CD14-positive monocyte (primary cell): ENCODE measurements at regions not wholly inside any gene's neighbourhood (a gene's known extent, or its start where the extent isn't known, plus 50 kb on each side); places are given as distances from the start of the nearest gene placed in this dataset.

Source experiments
- DNase-seq, 3 donors: peaks; one replicate each; pipeline ENCODE4 v3.0.0-alpha.2; 2011 to 2022
- H2AFZ ChIP-seq: 2 replicates; pipeline ENCODE4 v1.6.0; 2012; ENCODE audit warnings: mild to moderate bottlenecking, low read depth, low read length, inconsistent platforms; ENCODE audit not compliant: insufficient read depth, poor library complexity, severe bottlenecking
- H3K27ac ChIP-seq, 2 donors: 1 replicate in 1 of 2; 2 replicates in 1 of 2; pipeline ENCODE4 v1.5.1; 2012 to 2013; ENCODE audit warnings: low read length in 2 of 2, control low read depth in 1 of 2, inconsistent platforms in 1 of 2, low read depth in 1 of 2, mild to moderate bottlenecking in 1 of 2
- H3K27me3 ChIP-seq, 2 donors: one replicate each; pipeline versions ENCODE4 v1.6.0 to v1.6.1; 2011 to 2013; ENCODE audit warnings: low read length in 2 of 2; ENCODE audit not compliant: control insufficient read depth in 2 of 2, insufficient read depth in 2 of 2
- H3K36me3 ChIP-seq, 2 donors: replicated peaks in 1 of 2; 1 replicate in 1 of 2; 2 replicates in 1 of 2; pipeline versions ENCODE4 v1.5.1 to v1.6.1; 2012 to 2013; ENCODE audit warnings: low read length in 2 of 2, control low read depth in 1 of 2, inconsistent platforms in 1 of 2, mild to moderate bottlenecking in 1 of 2; ENCODE audit not compliant: insufficient read depth in 2 of 2, control insufficient read depth in 1 of 2
- H3K4me1 ChIP-seq, 2 donors: 1 replicate in 1 of 2; 2 replicates in 1 of 2; pipeline versions ENCODE4 v1.5.1 to v1.6.1; 2012 to 2013; ENCODE audit warnings: low read length in 2 of 2, control low read depth in 1 of 2, inconsistent platforms in 1 of 2, mild to moderate bottlenecking in 1 of 2, moderate library complexity in 1 of 2; ENCODE audit not compliant: insufficient read depth in 2 of 2, control insufficient read depth in 1 of 2
- H3K4me2 ChIP-seq: replicated peaks from 2 replicates; pipeline ENCODE3; 2012; ENCODE audit warnings: low read length, moderate library complexity, mild to moderate bottlenecking; ENCODE audit not compliant: poor library complexity, severe bottlenecking; ENCODE audit errors: extremely low read depth
- H3K4me3 ChIP-seq, 3 experiments: fragments of 200-600 bp in 1 of 3; sonication (generic) in 1 of 3; replicated peaks in 1 of 3; 1 replicate in 2 of 3; 2 replicates in 1 of 3; pipeline ENCODE4 v1.5.1; 2011 to 2013; ENCODE audit warnings: low read length in 3 of 3, mild to moderate bottlenecking in 3 of 3, control low read depth in 2 of 3, low read depth in 2 of 3, inconsistent platforms in 1 of 3, moderate library complexity in 1 of 3
- H3K79me2 ChIP-seq: 2 replicates; pipeline ENCODE4 v1.6.0; 2012; ENCODE audit warnings: mild to moderate bottlenecking, control low read depth, inconsistent platforms, low read length, moderate library complexity; ENCODE audit not compliant: insufficient read depth
- H3K9ac ChIP-seq: 2 replicates; pipeline ENCODE4 v1.6.0; 2017; ENCODE audit warnings: low read length, mild to moderate bottlenecking; ENCODE audit not compliant: insufficient read depth, poor library complexity, severe bottlenecking
- H3K9me3 ChIP-seq, 2 donors: replicated peaks in 1 of 2; 1 replicate in 1 of 2; 2 replicates in 1 of 2; pipeline versions ENCODE4 v1.5.1 to v1.6.1; 2012 to 2013; ENCODE audit warnings: low read length in 2 of 2, control low read depth in 1 of 2; ENCODE audit not compliant: control insufficient read depth in 1 of 2, insufficient read depth in 1 of 2
- H4K20me1 ChIP-seq: 2 replicates; pipeline ENCODE4 v1.6.0; 2012; ENCODE audit warnings: mild to moderate bottlenecking, low read length, control low read depth, moderate library complexity; ENCODE audit not compliant: insufficient read depth
- H3K27ac Mint-ChIP-seq, 7 donors: one replicate each; pipeline ENCODE4 v1.8.0; 2020; ENCODE audit warnings: mild to moderate bottlenecking in 7 of 7, mixed read lengths in 7 of 7, moderate library complexity in 6 of 7, inconsistent platforms in 2 of 7
- H3K27me3 Mint-ChIP-seq, 3 donors: one replicate each; pipeline ENCODE4 v1.8.0; 2021 to 2022; ENCODE audit warnings: low read depth in 3 of 3, mild to moderate bottlenecking in 3 of 3, mixed read lengths in 3 of 3, moderate library complexity in 3 of 3, inconsistent platforms in 1 of 3
- H3K36me3 Mint-ChIP-seq, 2 donors: one replicate each; pipeline ENCODE4 v1.8.0; 2020; ENCODE audit warnings: mixed read lengths in 2 of 2, inconsistent platforms in 1 of 2, mild to moderate bottlenecking in 1 of 2
- H3K4me1 Mint-ChIP-seq: one replicate; pipeline ENCODE4 v1.8.0; 2020; ENCODE audit warnings: mild to moderate bottlenecking, mixed read lengths
- H3K4me3 Mint-ChIP-seq, 2 donors: one replicate each; pipeline ENCODE4 v1.8.0; 2020; ENCODE audit warnings: mild to moderate bottlenecking in 2 of 2, mixed read lengths in 2 of 2, moderate library complexity in 1 of 2
- H3K9me3 Mint-ChIP-seq, 7 donors: one replicate each; pipeline ENCODE4 v1.8.0; 2020 to 2022; ENCODE audit warnings: mixed read lengths in 7 of 7, mild to moderate bottlenecking in 6 of 7, moderate library complexity in 6 of 7, inconsistent platforms in 2 of 7
- CTCF ChIP-seq: fragments of 200-600 bp; IDR thresholded peaks from one replicate; pipeline ENCODE4 v1.8.0; 2022; ENCODE audit warnings: antibody characterized with exemption, mild to moderate bottlenecking
- WGBS: methylation state at CpG from one replicate; pipeline ENCODE4 v1.1.5; 2013; ENCODE audit warnings: missing lambda C conversion rate; ENCODE audit not compliant: insufficient coverage; 5-methylcytosine and 5-hydroxymethylcytosine counted together
- intact Hi-C, 2 donors: fragments of 100-400 bp; cut with micrococcal nuclease; formaldehyde crosslinking; loops; one replicate each; pipeline versions ENCODE4 v1.15.0 to v1.15.1; 2023

DNA sequence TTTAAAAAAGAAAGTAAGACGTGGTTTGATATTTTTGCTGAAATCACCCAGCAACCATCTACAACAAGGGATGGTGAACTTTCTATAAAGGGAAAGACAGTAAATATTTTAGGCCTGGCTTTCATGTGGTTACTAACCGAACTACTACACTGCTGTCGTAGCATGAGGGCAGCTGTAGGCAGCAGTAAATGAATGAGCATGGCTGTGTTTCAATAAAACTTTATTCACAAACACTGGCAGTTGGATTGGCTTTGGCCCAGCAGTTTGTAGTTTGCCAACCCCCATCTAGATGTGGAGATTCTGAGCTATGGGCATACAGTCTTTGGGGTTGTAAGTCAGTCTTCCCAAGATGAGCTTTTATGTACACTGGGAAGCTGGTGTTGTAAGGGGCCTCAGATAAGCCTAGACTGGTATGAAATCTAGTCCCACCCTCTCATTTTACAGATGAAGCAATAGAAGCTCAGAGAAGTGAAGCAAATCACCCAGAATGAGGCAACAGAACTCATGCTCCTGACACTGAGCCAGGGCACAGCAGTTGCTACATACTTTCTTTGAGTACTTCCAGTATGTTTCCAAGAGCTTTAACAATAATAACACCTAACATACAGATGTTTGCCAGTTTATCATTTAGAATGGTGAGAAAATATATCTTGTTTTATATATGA, 204.4 kb downstream of the ADAMTS15 start:
- H3K27me3 ChIP-seq: no peaks in the 10 kb centered on the region
- H3K27ac ChIP-seq: no peak overlapping the region
- H3K27ac Mint-ChIP-seq: no peak overlapping the region
- H3K27me3 Mint-ChIP-seq: peaks cover 0 to 4% (median 0%) of the 10 kb centered on the region in 3 donors
- H3K79me2 ChIP-seq: no peaks in the 10 kb centered on the region
- H3K4me2 ChIP-seq: no peak overlapping the region
- H3K4me3 Mint-ChIP-seq: no peak overlapping the region
- no peaks in the 10 kb centered on the region for H3K4me1 Mint-ChIP-seq
- H3K36me3 Mint-ChIP-seq: no peaks in the 10 kb centered on the region
- DNase-seq: no peak
- H3K9me3 ChIP-seq: no peaks in the 10 kb centered on the region
- WGBS: no CpG with 5 or more reads among the region's 3 CpGs
- no peak overlapping the region for H3K9ac ChIP-seq
- intact Hi-C loops: no loop called here
- H3K36me3 ChIP-seq: no peaks in the 10 kb centered on the region
- H4K20me1 ChIP-seq: no peaks in the 10 kb centered on the region
- no peak overlapping the region for H3K4me3 ChIP-seq
- no peaks in the 10 kb centered on the region for H3K4me1 ChIP-seq
- no peak for TF ChIP-seq CTCF
- no peak overlapping the region for H2AFZ ChIP-seq
- H3K9me3 Mint-ChIP-seq: peaks cover 0 to 3% (median 2%) of the 10 kb centered on the region in 7 donors

DNA sequence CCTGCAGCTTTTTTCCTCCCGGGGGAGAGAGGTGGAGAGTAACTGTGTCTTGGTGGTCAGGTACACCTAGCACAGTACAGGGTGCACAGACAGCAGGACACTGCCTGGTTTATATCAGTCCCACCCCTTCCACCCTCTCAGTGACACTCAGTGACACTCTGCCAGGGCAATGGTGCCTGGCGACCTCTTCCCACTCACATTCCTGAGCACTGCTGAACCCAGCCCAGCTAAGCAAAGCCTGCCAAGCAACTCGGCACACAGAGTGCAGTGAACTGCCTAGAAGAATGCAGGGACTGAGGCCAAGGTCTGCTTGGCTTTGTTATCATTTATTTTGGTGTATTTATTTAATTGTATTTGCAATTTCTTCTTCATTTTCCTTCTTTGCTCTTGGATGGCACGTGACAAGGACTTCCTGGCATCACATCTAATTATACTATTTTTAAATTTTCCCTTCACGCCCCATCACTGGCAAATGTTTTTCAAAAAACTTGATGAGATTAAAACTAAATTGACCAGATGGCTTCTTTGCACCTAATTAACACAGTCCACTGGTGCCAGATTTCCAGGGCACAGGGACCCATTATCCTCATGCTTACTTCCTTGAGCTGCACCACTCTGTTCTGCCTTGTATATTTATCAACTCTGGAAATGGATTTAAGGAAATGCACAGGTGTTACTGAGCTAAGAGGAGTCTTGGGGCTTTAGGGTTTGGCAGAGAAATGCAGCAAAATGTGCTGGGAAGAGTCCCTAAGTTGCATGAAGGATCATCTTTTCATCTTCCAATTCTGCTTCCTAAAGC, 205.6 kb downstream of the ADAMTS15 start:
- no peak for TF ChIP-seq CTCF
- H3K9me3 ChIP-seq: no peaks in the 10 kb centered on the region
- H3K4me3 ChIP-seq: no peak overlapping the region
- no peaks in the 10 kb centered on the region for H3K79me2 ChIP-seq
- H3K27ac Mint-ChIP-seq: no peak overlapping the region
- H3K27me3 Mint-ChIP-seq: peaks cover 0 to 1% (median 0%) of the 10 kb centered on the region in 3 donors
- no peaks in the 10 kb centered on the region for H3K4me1 Mint-ChIP-seq
- no peaks in the 10 kb centered on the region for H3K27me3 ChIP-seq
- H3K27ac ChIP-seq: no peak overlapping the region
- no peak for DNase-seq
- H3K4me1 ChIP-seq: no peaks in the 10 kb centered on the region
- no CpG with 5 or more reads among the region's 5 CpGs for WGBS
- intact Hi-C loops: no loop called here
- H3K36me3 Mint-ChIP-seq: no peaks in the 10 kb centered on the region
- H3K36me3 ChIP-seq: no peaks in the 10 kb centered on the region
- H4K20me1 ChIP-seq: no peaks in the 10 kb centered on the region
- no peak overlapping the region for H3K4me2 ChIP-seq
- H3K9ac ChIP-seq: no peak overlapping the region
- no peak overlapping the region for H2AFZ ChIP-seq
- H3K4me3 Mint-ChIP-seq: no peak overlapping the region
- peaks cover 0 to 5% (median 2%) of the 10 kb centered on the region in 7 donors for H3K9me3 Mint-ChIP-seq
